ENCODE measurements at regions not wholly inside any gene's neighbourhood (a gene's known extent, or its start where the extent isn't known, plus 50 kb on each side); places are given as distances from the start of the nearest gene placed in this dataset.

- Histone ChIP-seq H3K36me3 (no peaks in the 10 kb centered on the region), H3K9me3 (no peaks in the 10 kb centered on the region), H3K4me1 (no peaks in the 10 kb centered on the region), H3K4me3 (no peak overlapping the region), H3K27me3 (no peaks in the 10 kb centered on the region), H3K27ac (no peak overlapping the region)
- WGBS (ENCODE audit: insufficient coverage, low coverage, low lambda C conversion rate, missing lambda C conversion rate), result 87% methylated on average over 2 of the region's 2 CpGs
- ATAC-seq (no peak), DNase-seq (no peak)
- TF ChIP-seq POLR2A (IDR thresholded peaks at IDR 0.05) (no peak), CTCF (IDR thresholded peaks at IDR 0.05) (no peak)
- intact Hi-C loops (cut with DNase I), result no loop called here
Observed at GRCh38 chr12:86826051-86826450, 569.9 kb upstream of the MGAT4C start.

- TF ChIP-seq POLR2A (IDR thresholded peaks at IDR 0.05), result no peak
- no peak for TF ChIP-seq CTCF (IDR thresholded peaks at IDR 0.05)
- no peaks in the 10 kb centered on the region for H3K27me3 ChIP-seq
- no peak overlapping the region for H3K4me3 ChIP-seq
- no peaks in the 10 kb centered on the region for H3K4me1 ChIP-seq
- no peaks in the 10 kb centered on the region for H3K36me3 ChIP-seq
- DNase-seq, result no peak
- intact Hi-C loops (cut with DNase I), result no loop called here
- H3K27ac ChIP-seq, result no peak overlapping the region
- no peak for ATAC-seq
- 76% methylated on average over 1 of the region's 1 CpG for WGBS (ENCODE audit: insufficient coverage, low coverage, low lambda C conversion rate, missing lambda C conversion rate)
- H3K9me3 ChIP-seq, result no peaks in the 10 kb centered on the region
Observed at GRCh38 chr12:86801439-86801838, 545.2 kb upstream of the MGAT4C start.

- Histone ChIP-seq H3K4me3 (no peak overlapping the region), H3K27me3 (no peaks in the 10 kb centered on the region), H3K36me3 (no peaks in the 10 kb centered on the region), H3K4me1 (no peaks in the 10 kb centered on the region), H3K9me3 (no peaks in the 10 kb centered on the region), H3K27ac (no peak overlapping the region)
- DNase-seq (no peak), ATAC-seq (no peak)
- intact Hi-C loops (cut with DNase I), result no loop called here
- TF ChIP-seq POLR2A (IDR thresholded peaks at IDR 0.05), result no peak
- no peak for TF ChIP-seq CTCF (IDR thresholded peaks at IDR 0.05)
- 75% methylated on average over 2 of the region's 2 CpGs for WGBS (ENCODE audit: insufficient coverage, low coverage, low lambda C conversion rate, missing lambda C conversion rate)
Observed at GRCh38 chr12:86799616-86800015, 543.4 kb upstream of the MGAT4C start.

DNA sequence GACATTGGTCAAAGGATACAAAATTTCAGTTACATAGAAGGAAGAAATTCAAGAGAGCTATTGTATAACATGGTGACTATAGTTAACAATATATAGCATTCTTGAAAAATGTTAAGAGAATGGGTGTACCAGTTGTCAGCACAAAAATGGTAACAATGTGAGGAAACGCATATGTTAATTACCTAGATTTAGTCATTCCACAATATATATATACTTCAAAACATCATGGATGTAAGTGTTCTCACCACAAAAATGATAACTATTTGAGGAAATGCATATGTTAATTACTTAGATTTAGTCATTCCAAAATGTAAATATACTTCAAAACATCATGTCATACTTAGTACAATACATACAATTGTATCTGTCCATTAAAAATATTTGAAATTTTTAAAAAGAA, 540.4 kb upstream of the MGAT4C start:
- WGBS (ENCODE audit: insufficient coverage, low coverage, low lambda C conversion rate, missing lambda C conversion rate), result 78% methylated on average over 1 of the region's 1 CpG
- Histone ChIP-seq H3K4me1 (no peaks in the 10 kb centered on the region), H3K36me3 (no peaks in the 10 kb centered on the region), H3K4me3 (no peak overlapping the region), H3K27me3 (no peaks in the 10 kb centered on the region), H3K9me3 (no peaks in the 10 kb centered on the region), H3K27ac (no peak overlapping the region)
- ATAC-seq, result no peak
- TF ChIP-seq CTCF (IDR thresholded peaks at IDR 0.05), result no peak
- TF ChIP-seq POLR2A (IDR thresholded peaks at IDR 0.05), result no peak
- intact Hi-C loops (cut with DNase I), result no loop called here
- no peak for DNase-seq

- no peak for ATAC-seq
- Histone ChIP-seq H3K4me3 (no peak overlapping the region), H3K4me1 (no peaks in the 10 kb centered on the region), H3K27me3 (no peaks in the 10 kb centered on the region), H3K27ac (no peak overlapping the region), H3K9me3 (no peaks in the 10 kb centered on the region), H3K36me3 (no peaks in the 10 kb centered on the region)
- DNase-seq, result no peak
- no peak for TF ChIP-seq POLR2A (IDR thresholded peaks at IDR 0.05)
- TF ChIP-seq CTCF (IDR thresholded peaks at IDR 0.05), result no peak
- intact Hi-C loops (cut with DNase I), result no loop called here
Observed at GRCh38 chr12:86788661-86789060, 532.5 kb upstream of the MGAT4C start.
